ENCODE measurements at regions not wholly inside any gene's neighbourhood (a gene's known extent, or its start where the extent isn't known, plus 50 kb on each side); places are given as distances from the start of the nearest gene placed in this dataset.

DNA sequence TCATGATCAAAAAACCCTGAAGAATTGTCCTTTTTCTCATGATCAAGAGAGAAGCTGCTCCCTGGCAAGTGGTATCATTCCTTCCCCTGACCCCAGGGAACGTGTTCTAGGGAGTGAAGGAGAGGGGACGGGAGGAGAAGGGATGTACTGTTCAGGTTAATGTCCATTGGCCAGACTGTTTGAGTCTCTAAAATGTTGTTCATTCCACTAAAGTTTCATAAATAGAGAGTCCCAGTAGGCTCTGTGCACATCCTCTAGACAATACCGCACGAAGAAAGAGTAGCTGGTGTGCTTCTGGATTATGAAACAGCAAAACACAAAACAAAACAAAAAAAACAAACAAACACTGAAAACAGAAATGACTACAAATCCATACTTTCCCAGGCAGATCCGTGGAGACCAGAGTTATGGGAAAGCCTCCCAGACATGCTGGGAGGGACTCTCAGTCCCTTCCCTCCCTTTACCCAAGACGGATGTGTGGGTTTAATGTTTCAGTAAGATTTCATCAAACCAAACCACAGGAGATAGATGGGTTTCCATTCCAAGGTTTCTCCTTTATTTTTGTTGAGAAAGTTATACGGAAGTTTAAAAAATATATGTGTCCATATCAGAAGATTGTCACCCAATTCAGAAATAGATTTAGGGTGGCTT is 66.5 kb upstream of the TNS3 start:
- TF ChIP-seq, protein P1, sequence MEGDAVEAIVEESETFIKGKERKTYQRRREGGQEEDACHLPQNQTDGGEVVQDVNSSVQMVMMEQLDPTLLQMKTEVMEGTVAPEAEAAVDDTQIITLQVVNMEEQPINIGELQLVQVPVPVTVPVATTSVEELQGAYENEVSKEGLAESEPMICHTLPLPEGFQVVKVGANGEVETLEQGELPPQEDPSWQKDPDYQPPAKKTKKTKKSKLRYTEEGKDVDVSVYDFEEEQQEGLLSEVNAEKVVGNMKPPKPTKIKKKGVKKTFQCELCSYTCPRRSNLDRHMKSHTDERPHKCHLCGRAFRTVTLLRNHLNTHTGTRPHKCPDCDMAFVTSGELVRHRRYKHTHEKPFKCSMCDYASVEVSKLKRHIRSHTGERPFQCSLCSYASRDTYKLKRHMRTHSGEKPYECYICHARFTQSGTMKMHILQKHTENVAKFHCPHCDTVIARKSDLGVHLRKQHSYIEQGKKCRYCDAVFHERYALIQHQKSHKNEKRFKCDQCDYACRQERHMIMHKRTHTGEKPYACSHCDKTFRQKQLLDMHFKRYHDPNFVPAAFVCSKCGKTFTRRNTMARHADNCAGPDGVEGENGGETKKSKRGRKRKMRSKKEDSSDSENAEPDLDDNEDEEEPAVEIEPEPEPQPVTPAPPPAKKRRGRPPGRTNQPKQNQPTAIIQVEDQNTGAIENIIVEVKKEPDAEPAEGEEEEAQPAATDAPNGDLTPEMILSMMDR (IDR thresholded peaks at IDR 0.05), result no peak
- TF ChIP-seq POLR2AphosphoS5 (IDR thresholded peaks at IDR 0.05), result no peak
- no peak for TF ChIP-seq POLR2A (IDR thresholded peaks at IDR 0.05)
